NCI-H82 treated with DMSO at 0.1 percent for 48 hours (cell line): ENCODE measurements at regions not wholly inside any gene's neighbourhood (a gene's known extent, or its start where the extent isn't known, plus 50 kb on each side); places are given as distances from the start of the nearest gene placed in this dataset.
"Not testable (repeated sequence)": the region's sequence is repeated elsewhere in the genome, so short reads cannot be mapped to it uniquely, and the experiment has no call there.

Source experiments
- DNase-seq: peaks from one replicate; lab custom pipeline; 2025; ENCODE audit not compliant: unreplicated experiment; lab: John Stamatoyannopoulos, UW

- DNase-seq = no peak
These were observed 325.9 kb upstream of the TNC start for GRCh38 chr9:115443890-115444289.

GRCh38 chr9:115444959-115445358 is 327.0 kb upstream of the TNC start:
- no peak for DNase-seq

- DNase-seq = no peak
These were observed 327.7 kb upstream of the TNC start for GRCh38 chr9:115445655-115446054.

GRCh38 chr9:115456515-115456914 is 338.6 kb upstream of the TNC start:
- no peak for DNase-seq

GRCh38 chr9:115461280-115461679 is 343.3 kb upstream of the TNC start:
- DNase-seq = no peak

- no peak for DNase-seq
These were observed 344.7 kb upstream of the TNC start for GRCh38 chr9:115462623-115463022.

GRCh38 chr9:115466756-115467155 is 348.8 kb upstream of the TNC start:
- DNase-seq = no peak

- no peak for DNase-seq
These were observed 351.9 kb upstream of the TNC start for GRCh38 chr9:115469841-115470240.

GRCh38 chr9:115473032-115473431 is 355.1 kb upstream of the TNC start:
- DNase-seq = not testable (repeated sequence)

GRCh38 chr9:115481769-115482168 is 363.8 kb upstream of the TNC start:
- no peak for DNase-seq

- DNase-seq = no peak
These were observed 364.8 kb upstream of the TNC start for GRCh38 chr9:115482747-115483146.

GRCh38 chr9:115492869-115493268 is 374.9 kb upstream of the TNC start:
- DNase-seq = no peak

GRCh38 chr9:115494393-115494792 is 376.4 kb upstream of the TNC start:
- DNase-seq = no peak

- peak; percentile 23 for DNase-seq
These were observed 377.2 kb upstream of the TNC start for GRCh38 chr9:115495052-115495635.

GRCh38 chr9:115495836-115496235 is 377.9 kb upstream of the TNC start:
- DNase-seq = no peak

GRCh38 chr9:115498303-115498702 is 380.3 kb upstream of the TNC start:
- no peak for DNase-seq

- no peak for DNase-seq
These were observed 389.2 kb upstream of the TNC start for GRCh38 chr9:115507148-115507547.

- DNase-seq = peak; percentile 2
These were observed 395.2 kb upstream of the TNC start for GRCh38 chr9:115513148-115513547.

- DNase-seq = no peak
These were observed 396.5 kb upstream of the TNC start for GRCh38 chr9:115514454-115514853.

- DNase-seq = no peak
These were observed 399.5 kb upstream of the TNC start for GRCh38 chr9:115517335-115518075.

GRCh38 chr9:115520646-115521045 is 402.7 kb upstream of the TNC start:
- no peak for DNase-seq

- DNase-seq = no peak
These were observed 405.0 kb upstream of the TNC start for GRCh38 chr9:115522912-115523311.
